ENCODE measurements at regions not wholly inside any gene's neighbourhood (a gene's known extent, or its start where the extent isn't known, plus 50 kb on each side); places are given as distances from the start of the nearest gene placed in this dataset.

DNA sequence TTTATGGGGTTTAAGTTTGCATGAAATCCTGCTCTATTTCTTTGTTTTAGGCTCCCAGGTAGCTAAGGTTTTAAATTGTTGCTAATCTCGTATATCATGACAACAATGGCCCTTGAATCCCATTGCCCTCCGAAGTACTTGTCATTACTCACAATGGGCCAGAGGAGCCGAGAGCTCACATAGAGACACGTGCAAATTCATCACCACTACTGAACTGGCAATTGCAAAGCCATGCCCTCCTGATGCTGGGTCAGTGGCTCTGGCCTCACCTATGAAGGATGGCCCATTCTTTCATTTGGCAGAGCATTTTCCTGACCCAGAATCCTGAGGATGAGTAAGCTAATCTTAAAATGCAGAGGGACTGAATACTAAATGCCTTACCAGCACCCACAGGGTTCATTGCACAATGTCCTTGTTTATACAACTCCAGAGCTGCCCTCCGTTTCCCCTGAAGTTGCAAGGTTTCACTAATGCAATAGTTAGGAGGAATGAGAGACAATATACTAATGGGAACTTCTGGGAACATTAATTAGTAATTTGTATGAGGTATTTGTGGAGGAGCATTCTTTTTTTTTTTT lies 71.6 kb upstream of the GAREM1 start:
- DNase-seq = no peak

DNA sequence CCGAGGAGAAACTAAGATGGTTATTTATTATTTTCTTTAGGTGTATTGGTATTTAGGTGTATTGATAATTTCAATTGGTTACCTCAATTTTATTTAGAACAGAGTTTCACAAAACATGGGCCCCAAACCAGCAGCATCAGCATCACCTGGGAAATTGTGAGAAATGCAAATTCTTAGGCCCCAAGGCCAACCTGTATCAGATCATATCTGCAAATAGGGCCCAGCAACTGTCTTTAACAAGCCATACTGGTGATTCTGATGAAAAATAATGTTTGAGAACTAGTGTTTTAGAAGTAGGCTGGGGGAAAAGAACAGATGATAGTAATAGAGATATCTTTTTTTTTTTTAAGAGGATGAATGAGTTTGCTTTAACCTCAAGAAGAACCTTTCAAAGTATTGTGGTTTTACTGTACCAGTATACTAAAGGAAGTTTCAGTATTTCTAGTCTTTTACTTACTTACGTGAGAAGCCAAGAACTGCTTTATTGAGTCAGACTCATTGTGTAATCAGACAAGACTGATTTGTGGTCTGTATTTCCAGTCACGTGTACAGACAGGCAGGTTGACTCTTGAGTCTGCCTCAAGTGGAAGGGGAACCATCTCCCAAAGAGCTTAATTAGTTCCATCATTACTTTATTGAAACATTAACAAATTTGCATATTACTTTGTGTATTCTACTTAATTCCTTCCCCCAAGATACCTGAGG lies 60.4 kb upstream of the GAREM1 start:
- DNase-seq = no peak

DNA sequence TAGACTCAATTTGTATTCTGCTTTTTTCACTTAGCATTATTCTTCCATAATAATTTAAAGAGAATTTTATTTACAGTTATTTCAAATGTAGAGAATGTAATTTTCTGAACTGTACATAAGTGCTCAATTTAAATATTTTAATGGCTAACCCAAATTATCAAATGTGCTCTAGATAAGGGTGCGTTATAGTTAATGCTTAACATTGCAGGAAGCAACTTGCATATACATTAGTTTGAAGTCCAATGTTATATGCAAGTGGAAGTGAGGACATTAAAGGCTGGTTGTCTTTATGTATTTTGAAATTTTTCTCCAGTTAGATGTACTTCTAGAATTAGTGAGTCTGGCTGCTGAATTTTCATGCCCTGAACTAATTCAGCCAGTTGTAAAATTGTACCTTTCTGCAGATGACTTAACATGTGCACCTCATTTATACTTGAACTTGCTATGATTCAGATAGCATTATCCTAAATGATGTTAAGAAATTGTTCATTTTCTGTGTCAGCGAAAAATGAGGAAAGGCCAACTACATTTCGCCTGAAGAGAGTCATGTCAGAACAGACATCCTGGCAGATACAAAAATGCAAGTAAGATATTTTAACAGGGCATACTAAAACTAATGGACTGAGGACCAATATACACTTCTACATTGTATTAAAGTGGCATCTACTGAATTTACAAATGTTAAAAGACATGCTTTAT lies 59.2 kb upstream of the GAREM1 start:
- DNase-seq = no peak

DNA sequence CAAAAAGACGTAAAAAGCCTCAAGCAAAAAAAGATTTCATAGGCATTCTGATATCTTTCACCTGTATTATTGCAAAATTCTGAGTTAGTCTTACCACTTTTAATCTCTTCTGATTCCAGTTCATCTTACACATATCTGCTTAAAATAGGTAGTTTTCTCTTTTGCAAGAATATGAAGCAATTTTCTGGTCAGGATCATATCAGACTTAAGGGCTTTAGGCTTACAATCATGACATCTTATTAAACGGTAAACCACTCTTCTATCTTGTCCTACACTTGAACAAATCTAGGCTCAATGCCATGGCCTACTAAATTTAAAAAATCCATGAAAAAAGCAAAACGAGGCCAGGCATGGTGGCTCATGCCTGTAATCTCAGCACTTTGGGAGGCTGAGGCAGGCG lies 50.1 kb upstream of the GAREM1 start:
- DNase-seq = no peak
